Fibroblast of pulmonary artery (primary cell): ENCODE measurements at regions not wholly inside any gene's neighbourhood (a gene's known extent, or its start where the extent isn't known, plus 50 kb on each side); places are given as distances from the start of the nearest gene placed in this dataset.
A peak's percentile ranks its signal among the peaks of the same experiment; 100 is the strongest.
"Not testable (repeated sequence)": the region's sequence is repeated elsewhere in the genome, so short reads cannot be mapped to it uniquely, and the experiment has no call there.

Experiments
- DNase-seq: peaks from one replicate; pipeline ENCODE4 v3.0.0-alpha.2; 2010; ENCODE audit warnings: low read depth
- H3K4me3 ChIP-seq: replicated peaks from 2 replicates; pipeline ENCODE4 v1.5.1; 2011; ENCODE audit warnings: low read depth, mild to moderate bottlenecking, control low read depth, low read length, moderate library complexity
- CTCF ChIP-seq: IDR thresholded peaks from 2 replicates; pipeline ENCODE4 v1.5.1; 2011; ENCODE audit warnings: mild to moderate bottlenecking, control low read depth, low read length, inconsistent platforms; ENCODE audit errors: missing control alignments

- TF ChIP-seq CTCF, result no peak
- no peak overlapping the region for H3K4me3 ChIP-seq
- no peak for DNase-seq
Measured at GRCh38 chr1:67495327-67495726, 65.1 kb upstream of the SERBP1 start.

- no peak overlapping the region for H3K4me3 ChIP-seq
- no peak for TF ChIP-seq CTCF
- DNase-seq, result no peak
Measured at GRCh38 chr1:67496329-67496728, 66.1 kb upstream of the SERBP1 start.

GRCh38 chr1:67500413-67500959 lies 70.3 kb upstream of the SERBP1 start:
- peak; percentile 85 for DNase-seq
- TF ChIP-seq CTCF, result peak; percentile 99

GRCh38 chr1:67503974-67504373 lies 73.8 kb upstream of the SERBP1 start:
- no peak for DNase-seq
- TF ChIP-seq CTCF, result no peak
- H3K4me3 ChIP-seq, result no peak overlapping the region

More at GRCh38 chr1:67500413-67500959, 70.3 kb upstream of the SERBP1 start:
- H3K4me3 ChIP-seq, result no peak overlapping the region

GRCh38 chr1:67513392-67514294 lies 83.4 kb upstream of the SERBP1 start:
- not testable (repeated sequence) for DNase-seq, H3K4me3 ChIP-seq

GRCh38 chr1:67514300-67514699 lies 84.1 kb upstream of the SERBP1 start:
- DNase-seq, result no peak
- H3K4me3 ChIP-seq, result no peak overlapping the region
- no peak for TF ChIP-seq CTCF

GRCh38 chr1:67514786-67515185 lies 84.6 kb upstream of the SERBP1 start:
- no peak for TF ChIP-seq CTCF
- DNase-seq, result no peak
- H3K4me3 ChIP-seq, result no peak overlapping the region
